ENCODE measurements at regions not wholly inside any gene's neighbourhood (a gene's known extent, or its start where the extent isn't known, plus 50 kb on each side); places are given as distances from the start of the nearest gene placed in this dataset.

DNA sequence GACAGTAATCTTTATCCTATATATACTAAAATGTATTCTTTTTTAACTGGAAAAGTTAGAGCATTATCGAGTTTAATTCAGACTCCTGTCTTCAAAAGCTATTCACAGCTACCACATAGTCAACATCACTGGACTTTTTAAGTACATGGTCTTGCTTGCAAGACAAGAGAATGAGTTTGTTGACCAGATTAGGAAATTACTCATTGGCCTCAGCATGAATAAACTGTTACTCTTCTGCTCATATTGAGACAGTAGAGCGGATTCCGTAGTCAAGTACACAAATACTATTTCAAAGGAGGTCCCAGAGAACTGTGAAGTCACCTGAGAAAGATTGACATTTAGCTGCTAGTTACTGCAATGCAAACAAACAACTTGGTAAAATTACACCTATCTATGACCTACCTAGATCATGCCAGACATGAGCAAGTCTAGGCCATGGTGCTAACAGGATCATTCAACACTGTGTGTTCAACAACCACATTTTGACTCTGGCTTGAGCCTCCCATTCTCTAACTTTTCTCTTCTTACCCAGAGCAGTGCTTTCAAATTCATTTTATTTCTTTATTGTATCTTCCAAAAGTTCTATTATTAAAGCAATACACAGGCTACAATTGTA is 280.9 kb downstream of the NEBL start:
- Histone ChIP-seq H3K36me3 (replicated peaks) (no peaks in the 10 kb centered on the region), H3K27me3 (replicated peaks) (no peaks in the 10 kb centered on the region), H3K27ac (no peak overlapping the region), H3K4me3 (ENCODE audit: low read depth, low read length) (no peak overlapping the region)
- TF ChIP-seq, protein P1, sequence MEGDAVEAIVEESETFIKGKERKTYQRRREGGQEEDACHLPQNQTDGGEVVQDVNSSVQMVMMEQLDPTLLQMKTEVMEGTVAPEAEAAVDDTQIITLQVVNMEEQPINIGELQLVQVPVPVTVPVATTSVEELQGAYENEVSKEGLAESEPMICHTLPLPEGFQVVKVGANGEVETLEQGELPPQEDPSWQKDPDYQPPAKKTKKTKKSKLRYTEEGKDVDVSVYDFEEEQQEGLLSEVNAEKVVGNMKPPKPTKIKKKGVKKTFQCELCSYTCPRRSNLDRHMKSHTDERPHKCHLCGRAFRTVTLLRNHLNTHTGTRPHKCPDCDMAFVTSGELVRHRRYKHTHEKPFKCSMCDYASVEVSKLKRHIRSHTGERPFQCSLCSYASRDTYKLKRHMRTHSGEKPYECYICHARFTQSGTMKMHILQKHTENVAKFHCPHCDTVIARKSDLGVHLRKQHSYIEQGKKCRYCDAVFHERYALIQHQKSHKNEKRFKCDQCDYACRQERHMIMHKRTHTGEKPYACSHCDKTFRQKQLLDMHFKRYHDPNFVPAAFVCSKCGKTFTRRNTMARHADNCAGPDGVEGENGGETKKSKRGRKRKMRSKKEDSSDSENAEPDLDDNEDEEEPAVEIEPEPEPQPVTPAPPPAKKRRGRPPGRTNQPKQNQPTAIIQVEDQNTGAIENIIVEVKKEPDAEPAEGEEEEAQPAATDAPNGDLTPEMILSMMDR (IDR thresholded peaks at IDR 0.05; ENCODE audit: low read depth, low read length, missing control alignments): no peak
- no peak for DNase-seq
- in situ Hi-C loops (cut with HindIII; ENCODE audit: low pct_ligation_motif_present, low sequenced_read_pairs): no loop called here

DNA sequence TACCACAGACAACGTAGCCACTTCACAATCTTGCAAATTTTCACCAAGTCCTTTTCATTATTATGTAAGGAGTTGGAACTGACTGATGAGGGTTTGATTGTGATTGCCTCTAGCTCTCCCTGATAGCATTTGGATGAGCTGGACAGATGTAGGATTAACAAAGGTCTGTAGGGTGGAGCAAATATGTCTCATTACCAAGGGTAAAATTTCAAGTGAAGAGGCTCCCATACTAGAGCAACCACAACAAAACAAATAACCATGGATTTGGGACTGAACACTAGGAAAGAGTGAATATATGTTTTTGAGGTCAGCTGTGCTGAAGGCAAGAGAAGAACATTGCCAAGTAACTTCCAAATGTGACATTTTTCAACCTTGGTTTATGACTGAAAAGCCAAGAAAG is 281.7 kb downstream of the NEBL start:
- Histone ChIP-seq H3K4me3 (ENCODE audit: low read depth, low read length) (no peak overlapping the region), H3K36me3 (replicated peaks) (no peaks in the 10 kb centered on the region), H3K27ac (no peak overlapping the region), H3K27me3 (replicated peaks) (no peaks in the 10 kb centered on the region)
- TF ChIP-seq, protein P1 (IDR thresholded peaks at IDR 0.05; ENCODE audit: low read depth, low read length, missing control alignments): no peak
- in situ Hi-C loops (cut with HindIII; ENCODE audit: low pct_ligation_motif_present, low sequenced_read_pairs): no loop called here
- no peak for DNase-seq

DNA sequence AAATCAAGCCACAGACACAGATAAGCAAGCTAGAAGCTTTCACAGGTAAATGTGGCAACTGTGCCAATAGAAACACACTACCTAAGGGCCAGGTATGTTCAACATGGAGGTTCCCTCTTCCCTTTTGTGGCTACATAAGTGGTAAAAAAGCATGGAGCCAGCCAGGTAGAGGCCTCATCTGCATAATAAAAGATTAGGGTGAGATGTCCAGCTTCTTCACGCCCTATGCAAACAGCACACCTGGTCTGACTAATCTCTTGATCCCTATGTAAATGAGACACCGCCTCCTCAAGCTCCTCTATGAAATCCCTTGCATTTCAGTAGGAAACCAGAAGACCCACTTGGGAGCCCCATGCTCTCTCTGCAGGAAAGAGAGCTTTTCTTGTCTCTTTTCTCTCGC is 282.2 kb downstream of the NEBL start:
- in situ Hi-C loops (cut with HindIII; ENCODE audit: low pct_ligation_motif_present, low sequenced_read_pairs): no loop called here
- H3K36me3 ChIP-seq (replicated peaks): no peaks in the 10 kb centered on the region
- no peaks in the 10 kb centered on the region for H3K27me3 ChIP-seq (replicated peaks)
- TF ChIP-seq, protein P1 (IDR thresholded peaks at IDR 0.05; ENCODE audit: low read depth, low read length, missing control alignments): no peak
- H3K4me3 ChIP-seq (ENCODE audit: low read depth, low read length): no peak overlapping the region
- no peak for DNase-seq
- no peak overlapping the region for H3K27ac ChIP-seq

DNA sequence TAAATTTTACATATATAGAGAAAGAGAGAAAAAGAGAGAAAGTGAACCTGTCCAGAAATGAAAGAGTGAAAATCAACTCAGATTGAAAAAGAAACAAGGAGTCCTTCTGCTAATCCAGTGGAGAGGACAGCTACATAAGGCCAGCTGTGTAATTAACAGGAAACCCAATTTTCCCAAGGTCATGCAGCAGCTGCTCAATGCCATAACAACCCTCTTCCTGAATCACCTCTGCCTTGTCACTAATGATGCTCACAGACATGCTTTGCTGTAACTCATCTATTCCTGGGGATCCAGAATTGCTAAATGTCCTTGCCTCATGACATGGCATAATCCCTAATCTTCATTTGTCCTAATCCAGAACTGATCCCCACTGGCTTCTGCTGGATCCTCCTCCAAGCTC is 288.6 kb downstream of the NEBL start:
- H3K27me3 ChIP-seq (replicated peaks): no peaks in the 10 kb centered on the region
- H3K4me3 ChIP-seq (ENCODE audit: low read depth, low read length): no peak overlapping the region
- no peak overlapping the region for H3K27ac ChIP-seq
- no peaks in the 10 kb centered on the region for H3K36me3 ChIP-seq (replicated peaks)
- in situ Hi-C loops (cut with HindIII; ENCODE audit: low pct_ligation_motif_present, low sequenced_read_pairs): no loop called here
- DNase-seq: no peak
- TF ChIP-seq, protein P1 (IDR thresholded peaks at IDR 0.05; ENCODE audit: low read depth, low read length, missing control alignments): no peak

DNA sequence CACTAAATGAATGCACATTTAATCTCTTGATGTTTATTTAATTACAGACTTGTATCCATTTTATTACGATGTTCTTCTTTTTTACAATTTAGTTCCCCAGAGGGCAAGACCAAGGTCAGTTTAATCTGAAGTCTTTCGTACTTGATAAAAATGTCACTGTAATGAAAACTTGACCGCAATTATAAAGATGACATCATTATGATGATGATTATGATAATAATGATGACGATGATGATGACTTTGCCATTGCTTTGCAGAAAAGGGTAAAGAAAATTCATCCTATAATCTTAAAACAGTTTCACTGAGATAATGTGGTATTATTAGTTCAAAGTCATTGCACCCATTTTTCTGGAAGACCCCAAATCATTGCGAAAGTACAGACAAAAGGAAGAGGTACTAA is 290.1 kb downstream of the NEBL start:
- no peak overlapping the region for H3K4me3 ChIP-seq (ENCODE audit: low read depth, low read length)
- DNase-seq: no peak
- H3K27ac ChIP-seq: no peak overlapping the region
- H3K36me3 ChIP-seq (replicated peaks): no peaks in the 10 kb centered on the region
- in situ Hi-C loops (cut with HindIII; ENCODE audit: low pct_ligation_motif_present, low sequenced_read_pairs): no loop called here
- H3K27me3 ChIP-seq (replicated peaks): no peaks in the 10 kb centered on the region
- TF ChIP-seq, protein P1 (IDR thresholded peaks at IDR 0.05; ENCODE audit: low read depth, low read length, missing control alignments): no peak

DNA sequence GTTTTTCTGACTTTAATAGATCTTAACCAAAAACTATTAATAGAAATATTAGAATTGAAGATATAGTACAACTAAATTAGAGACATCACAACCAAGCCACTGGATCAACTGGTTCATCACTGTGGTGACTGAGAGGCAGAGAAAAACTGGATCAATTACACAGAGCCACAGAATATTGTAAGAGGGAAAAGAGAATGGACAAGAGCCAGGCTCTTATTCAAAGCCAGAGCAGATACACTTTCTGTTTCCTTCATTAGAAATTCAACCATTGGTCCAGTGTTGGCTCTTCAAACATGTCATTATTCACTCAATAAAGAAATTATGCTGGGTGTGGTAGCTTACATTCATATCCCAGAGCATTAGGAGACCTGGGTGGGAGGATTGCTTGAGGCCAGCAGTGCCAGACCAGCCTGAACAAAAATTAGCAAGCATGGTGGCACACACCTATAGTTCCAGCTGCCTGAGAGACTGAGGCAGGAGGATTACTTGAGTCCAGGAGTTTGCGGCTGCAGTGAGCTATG is 295.1 kb downstream of the NEBL start:
- Histone ChIP-seq H3K27ac (no peak overlapping the region), H3K36me3 (replicated peaks) (no peaks in the 10 kb centered on the region), H3K4me3 (ENCODE audit: low read depth, low read length) (no peak overlapping the region), H3K27me3 (replicated peaks) (no peaks in the 10 kb centered on the region)
- in situ Hi-C loops (cut with HindIII; ENCODE audit: low pct_ligation_motif_present, low sequenced_read_pairs): no loop called here
- no peak for DNase-seq
- TF ChIP-seq, protein P1 (IDR thresholded peaks at IDR 0.05; ENCODE audit: low read depth, low read length, missing control alignments): no peak

Measured in brain microvascular endothelial cell (primary cell).